CD4-positive, alpha-beta T cell treated with Interleukin-4 for 4 hours (primary cell): ENCODE measurements at regions not wholly inside any gene's neighbourhood (a gene's known extent, or its start where the extent isn't known, plus 50 kb on each side); places are given as distances from the start of the nearest gene placed in this dataset.
"Not testable (repeated sequence)": the region's sequence is repeated elsewhere in the genome, so short reads cannot be mapped to it uniquely, and the experiment has no call there.

Experiments used
- DNase-seq: peaks from one replicate; pipeline ENCODE4 v3.0.0-alpha.2; 2020

DNA sequence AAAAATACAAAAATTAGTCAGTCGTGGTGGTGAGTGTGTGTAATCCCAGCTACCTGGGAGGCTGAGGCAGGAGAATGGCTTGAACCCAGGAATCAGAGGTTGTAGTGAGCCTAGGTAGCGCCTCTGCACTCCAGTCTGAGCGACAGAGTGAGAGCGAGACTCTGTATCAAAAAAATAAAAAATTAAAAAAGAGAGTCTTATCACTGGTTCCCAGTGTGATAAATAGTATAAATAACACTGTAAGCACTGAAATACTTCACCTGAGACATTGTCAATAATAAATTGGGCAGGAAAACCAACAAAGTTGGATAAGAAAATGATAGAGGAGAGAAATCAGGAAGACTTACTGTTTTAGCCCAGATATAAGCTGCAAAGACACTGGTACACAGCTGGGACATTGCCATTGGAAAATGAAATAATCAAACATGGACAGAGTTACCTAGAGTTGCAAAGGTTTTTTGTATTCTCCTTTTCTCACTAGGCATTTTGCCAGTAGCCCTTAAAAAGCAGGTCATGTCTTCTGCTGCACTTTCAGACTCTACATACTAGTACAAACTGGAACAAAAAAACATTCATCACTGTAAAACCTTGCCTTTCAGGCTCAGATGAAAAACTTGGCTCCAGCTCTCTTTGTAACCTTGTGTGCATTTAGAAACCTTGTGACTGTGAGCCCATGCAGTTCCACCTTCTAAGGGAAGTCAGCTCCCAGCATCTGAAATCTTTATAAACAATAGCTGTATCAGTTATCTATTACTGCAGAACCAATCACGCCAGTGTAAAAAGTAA, 55.0 kb upstream of the PPP1R2C start:
- DNase-seq = no peak

DNA sequence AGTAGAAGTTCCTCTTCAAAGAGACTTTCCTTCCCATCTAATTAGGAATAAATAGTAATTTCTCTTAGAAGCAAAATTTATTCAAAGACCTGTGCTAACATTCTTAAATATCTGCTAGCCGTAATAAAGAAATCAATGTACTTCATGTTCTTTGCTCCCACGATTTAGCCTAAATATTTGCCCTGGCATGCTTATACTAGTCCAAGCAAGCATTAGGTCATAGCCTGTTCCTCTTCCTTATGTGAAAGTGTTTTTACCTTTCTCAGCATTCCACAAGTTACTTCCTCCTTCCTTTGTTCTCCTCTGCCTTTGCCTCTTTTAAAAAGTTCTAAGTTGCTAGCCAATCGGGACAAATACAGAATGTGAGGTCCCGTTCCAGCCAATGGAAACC, 55.6 kb upstream of the PPP1R2C start:
- not testable (repeated sequence) for DNase-seq

DNA sequence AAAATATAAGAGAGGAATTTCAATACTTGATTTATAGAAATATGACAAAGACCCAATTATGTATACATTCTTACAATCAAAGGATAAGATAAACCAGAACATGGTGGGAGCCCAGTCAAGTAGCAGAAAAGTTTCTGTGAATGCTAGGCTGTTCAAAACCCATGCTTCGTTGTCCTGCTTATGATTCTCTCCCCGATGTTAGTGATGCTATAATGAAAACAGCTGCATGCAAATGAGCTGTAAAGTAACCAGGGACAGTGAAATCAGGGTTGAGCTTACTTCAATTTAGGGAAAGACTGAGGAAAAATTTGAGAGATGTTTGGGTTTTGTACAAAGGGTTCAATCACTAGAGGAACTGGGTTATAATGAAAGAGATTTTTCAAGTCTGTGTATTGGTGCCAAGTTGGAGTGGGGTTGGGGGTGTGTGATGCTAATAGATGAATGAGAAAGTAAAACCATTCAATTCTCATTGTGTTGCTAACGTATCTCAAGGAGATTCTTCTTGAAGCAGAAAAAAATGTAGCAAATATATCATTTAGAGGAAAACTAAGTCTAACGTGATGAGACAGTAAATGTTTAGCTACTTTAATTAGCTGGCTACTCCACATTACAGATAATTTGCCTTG, 59.3 kb upstream of the PPP1R2C start:
- DNase-seq = no peak

DNA sequence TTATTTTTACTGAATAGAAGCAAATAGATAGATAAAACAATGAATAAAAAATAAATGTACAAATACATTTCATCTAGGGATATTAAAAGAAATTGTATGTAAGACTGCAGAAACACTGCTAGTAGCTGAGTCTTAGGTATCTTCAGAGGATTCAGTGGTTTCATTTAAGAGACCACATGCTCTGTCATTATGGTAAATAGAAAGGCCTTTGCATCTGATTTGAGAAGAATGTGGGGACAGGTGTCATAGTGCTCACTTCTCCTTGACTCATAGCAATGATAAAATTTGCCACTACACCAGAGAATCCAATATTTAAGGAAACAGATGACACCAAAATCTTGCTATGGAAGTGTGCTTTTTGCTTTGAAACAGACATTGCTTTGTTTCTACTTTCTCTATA, 59.8 kb upstream of the PPP1R2C start:
- DNase-seq = no peak

DNA sequence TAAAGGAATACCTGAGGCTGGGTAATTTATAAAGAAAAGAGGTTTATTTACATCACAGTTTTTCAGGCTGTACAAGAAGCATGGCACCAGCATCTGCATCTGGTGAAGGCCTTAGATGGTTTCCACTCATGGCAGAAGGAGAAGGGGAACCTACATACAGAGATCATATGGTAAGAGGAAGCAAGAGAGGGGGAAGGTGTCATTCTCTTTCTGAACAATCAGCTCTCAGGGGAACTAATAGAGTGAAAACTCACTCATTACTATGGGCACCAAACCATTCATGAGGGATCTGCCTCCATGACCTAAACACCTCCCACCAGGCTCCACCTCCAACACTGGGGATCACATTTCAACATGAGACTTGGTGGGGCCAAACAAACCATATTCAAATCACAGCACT, 61.7 kb upstream of the PPP1R2C start:
- no peak for DNase-seq

- DNase-seq = no peak
These were observed 68.8 kb upstream of the PPP1R2C start for GRCh38 chrX:42846741-42847140.

DNA sequence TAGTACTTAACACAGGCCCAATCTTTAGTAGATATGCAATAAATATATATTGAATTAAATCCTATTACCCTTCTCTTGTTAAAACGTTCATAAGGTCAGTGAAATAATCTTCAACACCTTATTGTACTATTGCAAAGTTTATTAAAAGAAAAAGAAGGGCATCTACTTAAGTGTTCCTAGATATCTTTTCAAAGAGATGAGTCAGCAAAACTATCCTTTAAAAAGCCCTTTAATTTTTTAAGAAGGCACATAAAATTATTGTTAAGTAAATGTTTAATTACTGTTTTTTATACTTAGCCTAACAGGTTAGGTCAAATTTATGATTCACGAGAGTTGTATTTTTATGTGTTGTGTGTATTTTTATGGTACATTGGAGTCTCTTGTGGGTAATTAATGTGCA, 77.3 kb upstream of the PPP1R2C start:
- no peak for DNase-seq

GRCh38 chrX:42857766-42858165, 79.8 kb upstream of the PPP1R2C start:
- no peak for DNase-seq

GRCh38 chrX:42869011-42869410, 91.0 kb upstream of the PPP1R2C start:
- DNase-seq = no peak

DNA sequence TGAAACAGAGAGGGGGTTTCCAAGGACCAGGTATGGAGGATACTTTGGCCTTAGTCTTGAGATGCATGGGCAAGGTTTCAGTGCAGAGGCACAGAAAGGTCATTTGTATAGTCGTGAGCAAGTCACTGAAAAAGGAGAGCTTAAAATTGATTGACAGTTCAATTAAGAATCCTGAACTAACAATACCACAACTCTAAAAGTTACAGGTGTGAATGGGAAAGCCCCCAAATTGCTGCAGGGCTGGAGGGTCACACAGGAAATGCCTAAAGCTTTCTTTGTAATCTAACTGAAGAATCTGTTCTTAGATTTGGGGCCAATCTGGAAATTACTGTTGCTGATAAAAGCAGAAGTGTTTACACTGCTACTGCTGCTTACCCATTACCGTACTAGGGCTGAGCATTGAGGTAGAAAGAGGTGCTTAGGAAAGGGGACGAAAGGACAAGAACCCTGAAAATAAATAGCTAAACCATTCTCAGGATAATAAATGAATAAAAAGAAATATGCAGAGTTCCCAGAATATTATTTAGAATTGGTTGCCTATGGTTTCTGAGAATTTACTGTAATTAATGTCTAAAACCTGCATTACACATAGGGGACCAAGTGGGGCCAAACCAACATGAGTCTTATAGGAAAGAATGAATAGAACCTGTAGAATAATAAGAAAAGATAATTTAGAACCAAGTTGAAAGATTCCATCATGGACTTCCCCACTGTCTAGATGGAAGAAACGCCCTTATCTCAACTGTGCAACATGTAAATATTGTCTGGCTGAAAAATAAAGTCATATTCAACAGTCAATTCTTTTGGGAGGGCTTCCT, 91.9 kb upstream of the PPP1R2C start:
- DNase-seq = peak; percentile 0

- DNase-seq = no peak
These were observed 108.6 kb upstream of the PPP1R2C start for GRCh38 chrX:42886519-42886918.

- DNase-seq = no peak
These were observed 123.0 kb upstream of the PPP1R2C start for GRCh38 chrX:42900947-42901346.

DNA sequence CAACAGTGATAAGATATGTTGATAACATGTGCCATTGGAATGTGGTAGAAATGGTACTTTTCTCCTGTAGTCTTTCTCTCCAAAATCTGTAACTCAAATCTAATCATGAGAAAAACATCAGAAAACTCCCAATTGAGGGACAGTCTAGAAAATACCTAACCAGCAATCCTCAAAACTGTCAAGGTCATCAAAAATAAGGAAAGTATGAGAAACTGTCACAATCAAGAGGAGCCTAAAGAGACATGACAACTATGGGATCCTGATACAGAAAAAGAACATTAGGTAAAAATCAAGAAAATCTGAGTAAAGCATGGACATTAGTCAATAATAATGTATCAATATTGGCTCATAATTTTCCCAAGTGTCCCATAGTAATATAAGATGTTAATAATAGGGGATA, 124.5 kb upstream of the PPP1R2C start:
- no peak for DNase-seq

DNA sequence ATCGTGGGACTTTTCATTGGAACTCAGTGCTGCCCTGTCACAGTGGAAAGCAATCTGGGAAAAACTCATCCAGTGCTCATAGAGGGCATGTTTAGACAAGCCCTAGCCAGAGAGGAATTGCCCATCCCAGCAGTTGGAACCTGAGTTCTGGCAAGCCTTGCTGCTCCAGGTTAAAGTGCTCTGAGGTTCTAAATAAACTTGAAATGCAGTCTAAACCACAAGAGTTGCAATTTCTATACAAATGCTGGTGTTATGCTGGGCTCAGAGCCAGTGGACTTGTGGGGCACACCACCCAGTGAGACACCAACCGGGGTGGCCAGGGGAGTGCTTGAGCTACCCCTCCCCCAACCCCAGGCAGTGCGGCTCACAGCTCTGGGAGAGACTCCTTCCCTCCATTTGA, 142.8 kb upstream of the PPP1R2C start:
- no peak for DNase-seq

- DNase-seq = no peak
These were observed 152.1 kb upstream of the PPP1R2C start for GRCh38 chrX:42930071-42930470.

DNA sequence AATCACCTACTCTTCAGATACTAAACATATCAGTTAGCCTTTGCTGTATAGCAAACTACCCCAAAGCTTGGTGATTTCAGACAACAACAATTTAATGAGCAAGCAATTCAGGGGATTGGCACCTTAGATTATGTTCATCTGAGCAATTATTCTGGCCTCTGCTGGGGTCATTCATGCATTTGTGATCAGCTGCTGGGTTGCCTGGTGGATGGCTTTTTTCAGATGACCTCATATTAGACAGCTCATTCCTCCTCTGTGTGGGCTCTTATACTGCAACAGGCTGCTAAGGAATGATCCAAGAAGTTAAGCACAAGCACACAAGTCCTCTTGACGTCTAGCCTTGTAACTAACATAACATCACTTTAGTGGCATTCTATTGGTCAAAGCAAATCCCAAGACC, 153.0 kb upstream of the PPP1R2C start:
- DNase-seq = no peak

DNA sequence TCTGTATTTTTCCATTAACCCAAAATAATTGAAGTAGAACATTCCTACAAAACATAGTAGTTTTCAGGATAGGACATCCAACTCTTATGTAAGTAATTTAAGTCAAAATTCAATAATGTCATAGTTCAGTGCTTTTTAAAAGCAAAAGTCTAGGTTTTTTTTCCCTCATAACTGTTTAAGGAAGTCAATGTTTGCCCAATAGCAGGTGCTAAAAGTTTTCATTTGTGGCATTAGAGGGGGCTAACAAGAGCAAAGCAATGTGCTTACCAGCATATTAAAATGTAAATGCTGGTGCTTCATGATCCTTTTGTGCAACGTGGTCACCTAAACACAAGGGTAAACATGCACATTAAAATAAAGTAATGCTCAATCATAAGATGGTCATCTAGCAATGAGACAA, 155.2 kb upstream of the PPP1R2C start:
- DNase-seq = no peak

DNA sequence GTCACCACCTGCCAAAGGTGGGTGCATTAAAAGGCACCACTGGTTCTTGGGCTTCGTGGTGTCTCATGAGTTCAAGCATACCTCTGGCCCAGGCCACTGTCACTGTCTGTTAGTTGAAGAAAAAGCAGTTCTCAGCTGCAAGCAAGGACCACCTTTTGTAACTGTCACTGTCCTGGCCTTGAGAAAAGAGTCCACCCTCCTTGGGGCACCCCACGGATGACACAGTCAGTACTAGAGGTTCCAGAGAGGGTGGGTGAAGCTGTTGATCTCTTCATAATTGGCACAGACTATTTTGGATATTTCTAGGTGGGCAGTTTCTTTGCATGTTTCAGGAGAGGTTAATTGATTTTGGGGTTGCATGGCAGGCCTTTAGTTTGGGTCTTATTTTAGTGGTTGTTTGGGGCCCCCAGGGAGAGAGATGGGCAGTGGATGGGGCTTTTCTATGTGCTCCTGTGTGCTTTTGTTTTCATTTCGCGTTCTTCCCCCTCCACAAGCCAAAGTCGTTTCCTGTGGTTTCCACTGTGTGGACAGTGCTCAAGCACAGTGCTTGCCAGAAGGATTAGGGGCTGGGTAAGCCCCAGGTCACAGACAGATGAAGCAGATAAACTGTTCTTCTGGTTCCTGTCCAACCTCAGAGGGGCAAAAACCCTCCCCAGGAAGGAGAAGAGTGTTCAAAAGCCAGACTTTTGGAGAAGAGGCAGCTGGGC, 156.2 kb upstream of the PPP1R2C start:
- DNase-seq = peak; percentile 43

- DNase-seq = no peak
These were observed 163.7 kb upstream of the PPP1R2C start for GRCh38 chrX:42941671-42942070.

GRCh38 chrX:42943051-42943974, 165.3 kb upstream of the PPP1R2C start:
- peak; percentile 73 for DNase-seq

DNA sequence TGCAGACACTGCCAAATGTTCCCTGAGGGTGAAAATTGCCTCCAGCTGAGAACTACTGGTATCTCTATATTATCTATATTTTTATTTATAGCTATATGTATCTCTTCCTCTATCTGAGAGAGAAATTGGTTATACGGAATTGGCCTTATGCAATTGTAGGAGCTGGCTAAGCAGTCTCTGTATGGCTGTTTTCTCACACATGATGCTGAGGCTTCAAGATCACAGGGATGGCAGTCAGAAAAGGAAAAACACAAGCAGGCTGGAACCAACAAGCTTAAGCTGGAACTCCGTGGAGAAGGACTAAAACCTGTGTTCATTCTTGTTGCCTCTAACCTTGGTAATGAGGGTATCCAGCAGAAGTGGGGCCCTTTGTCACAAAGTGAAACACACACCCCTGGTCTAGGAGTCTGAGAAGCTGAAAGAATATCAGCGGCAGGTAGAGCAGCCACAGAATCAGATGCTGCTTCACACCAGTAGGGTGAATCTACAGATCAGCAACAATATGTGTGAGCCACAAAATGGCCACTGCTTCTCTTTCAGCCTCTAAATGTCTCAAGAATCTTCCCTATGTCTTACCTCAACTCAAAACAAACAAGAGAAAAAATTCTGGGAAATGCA, 166.5 kb upstream of the PPP1R2C start:
- DNase-seq = peak; percentile 50
